Stomach (tissue), 8 donors: ENCODE measurements at regions not wholly inside any gene's neighbourhood (a gene's known extent, or its start where the extent isn't known, plus 50 kb on each side); places are given as distances from the start of the nearest gene placed in this dataset.

Experiments used
- DNase-seq, 2 donors: peaks; one replicate each; pipeline versions ENCODE4 v3.0.0 to v3.0.0-alpha.2; 2013 to 2019
- H3K27ac ChIP-seq, 5 donors: fragments of 200-600 bp in 4 of 5; sonication (generic) in 4 of 5; one replicate each; pipeline ENCODE4 v1.5.1; 2013 to 2019; ENCODE audit warnings: mild to moderate bottlenecking in 1 of 5, moderate library complexity in 1 of 5
- H3K27me3 ChIP-seq, 3 donors: fragments of 200-600 bp; sonication (generic); one replicate each; pipeline ENCODE4 v1.5.1; 2017 to 2019; ENCODE audit warnings: mixed run types in 1 of 3
- H3K36me3 ChIP-seq, 4 donors: fragments of 200-600 bp; sonication (generic); 1 replicate in 3 of 4; 2 replicates in 1 of 4; pipeline ENCODE4 v1.5.1; 2016 to 2019
- H3K4me1 ChIP-seq, 4 donors: fragments of 200-600 bp; sonication (generic); one replicate each; pipeline ENCODE4 v1.5.1; 2016 to 2019
- H3K4me3 ChIP-seq, 4 donors: fragments of 200-600 bp; sonication (generic) in 3 of 4; one replicate each; pipeline ENCODE4 v1.5.1; 2016 to 2019; ENCODE audit warnings: mild to moderate bottlenecking in 1 of 4
- H3K9me3 ChIP-seq, 4 donors: fragments of 200-600 bp; sonication (generic); one replicate each; pipeline ENCODE4 v1.5.1; 2016 to 2019
- CTCF ChIP-seq, 7 experiments: fragments of 450-650 bp in 4 of 7; fragments of 200-600 bp in 3 of 7; sonication (generic) in 3 of 7; IDR thresholded peaks; one replicate each; pipeline ENCODE4 v1.5.1; 2016 to 2019; ENCODE audit warnings: antibody characterized with exemption in 7 of 7, control low read depth in 2 of 7, mild to moderate bottlenecking in 1 of 7
- EP300 ChIP-seq: sonication (generic); formaldehyde crosslinking; IDR thresholded peaks from one replicate; pipeline ENCODE4 v1.6.1; 2017; ENCODE audit warnings: antibody characterized with exemption
- POLR2A ChIP-seq, 4 donors: fragments of 450-650 bp; IDR thresholded peaks; one replicate each; pipeline ENCODE4 v1.6.1; 2016; ENCODE audit warnings: antibody characterized with exemption in 4 of 4, control low read depth in 2 of 4, mild to moderate bottlenecking in 1 of 4, moderate library complexity in 1 of 4
- POLR2AphosphoS5 ChIP-seq, 3 donors: sonication (generic); formaldehyde crosslinking; IDR thresholded peaks; one replicate each; pipeline ENCODE4 v1.6.1; 2016; ENCODE audit warnings: antibody characterized with exemption in 3 of 3
- WGBS, 5 donors: extraction: QIAGEN DNeasy Blood & Tissue Kit in 3 of 5; methylation state at CpG; one replicate each; pipeline versions ENCODE4 v1.1.5 to v1.1.7; 2013 to 2018; 5-methylcytosine and 5-hydroxymethylcytosine counted together
- intact Hi-C: fragments of 100-400 bp; cut with DNase I; formaldehyde crosslinking; loops from one replicate; pipeline ENCODE4 v1.15.1; 2023; ENCODE audit warnings: low total_unique reads
- small RNA-seq, 4 donors: library from RNA; depleted of rRNA; stranded (forward); fragments of <200 nt; gene quantifications; one replicate each; pipeline ENCODE3, GENCODE V24; 2016
- donor health status: healthy with polysubstance abuse.
- donor health status: Bipolar disorder and iron deficiency.
- donor health status: healthy.

GRCh38 chr4:112093636-112094202 lies 51.5 kb upstream of the FAM241A start:
- intact Hi-C loops, result no loop called here
- DNase-seq, result no peak
- WGBS, 5 donors, result 78 to 90% (median 87%) methylated on average over 3 of the region's 3 CpGs
- H3K36me3 ChIP-seq, result no peaks in the 10 kb centered on the region
- TF ChIP-seq POLR2A (IDR thresholded peaks at IDR 0.05), result no peak
- no peak for TF ChIP-seq CTCF (IDR thresholded peaks at IDR 0.05)
- no peak for TF ChIP-seq EP300
- no peak for TF ChIP-seq POLR2AphosphoS5 (IDR thresholded peaks at IDR 0.05)
- H3K4me3 ChIP-seq, result no peak overlapping the region
- no peaks in the 10 kb centered on the region for H3K9me3 ChIP-seq
- no peaks in the 10 kb centered on the region for H3K4me1 ChIP-seq
- H3K27ac ChIP-seq, result no peak overlapping the region
- H3K27me3 ChIP-seq, result no peaks in the 10 kb centered on the region

GRCh38 chr4:112094330-112094729 lies 50.9 kb upstream of the FAM241A start:
- H3K27me3 ChIP-seq, result no peaks in the 10 kb centered on the region
- WGBS, 5 donors, result 65 to 86% (median 76%) methylated on average over 1 of the region's 1 CpG
- no peak for DNase-seq
- H3K4me1 ChIP-seq, result no peaks in the 10 kb centered on the region
- TF ChIP-seq CTCF (IDR thresholded peaks at IDR 0.05), result no peak
- no peak for TF ChIP-seq EP300
- TF ChIP-seq POLR2AphosphoS5 (IDR thresholded peaks at IDR 0.05), result no peak
- no peak for TF ChIP-seq POLR2A (IDR thresholded peaks at IDR 0.05)
- no peak overlapping the region for H3K4me3 ChIP-seq
- no peaks in the 10 kb centered on the region for H3K9me3 ChIP-seq
- no peak overlapping the region for H3K27ac ChIP-seq
- H3K36me3 ChIP-seq, result no peaks in the 10 kb centered on the region
- intact Hi-C loops, result no loop called here

Small RNA genes lying in the stretch of these regions (small RNA-seq; reads per million reads assigned to genes)
- 0 reads per million in 4 donors for gene MIR297
- gene RNU6-289P, result 0 reads per million in 4 donors
